ENCODE measurements at regions not wholly inside any gene's neighbourhood (a gene's known extent, or its start where the extent isn't known, plus 50 kb on each side); places are given as distances from the start of the nearest gene placed in this dataset.

DNA sequence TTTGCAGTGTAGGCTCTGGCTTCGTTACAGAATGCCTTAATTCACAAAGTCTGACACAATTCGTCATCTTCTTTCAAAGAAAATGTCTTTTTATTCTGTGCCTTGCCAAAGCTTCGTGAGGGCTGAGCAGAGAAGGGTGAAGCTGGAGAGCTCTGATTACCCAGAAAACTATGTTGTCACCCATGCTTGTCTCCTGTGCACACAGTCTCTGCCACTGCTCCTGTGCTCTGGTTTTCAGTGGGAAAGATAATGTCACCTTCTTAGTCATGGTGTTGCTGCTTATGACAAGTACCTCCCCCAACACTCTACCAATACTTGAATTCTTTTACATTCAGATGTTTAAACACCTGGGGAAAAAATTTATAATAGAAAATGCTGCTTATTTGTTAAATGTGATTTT is 509.2 kb upstream of the GRM7 start:
- Histone ChIP-seq H3K9me3 (ENCODE audit: control insufficient read depth, insufficient read depth, low read length) (no peaks in the 10 kb centered on the region), H3K36me3 (ENCODE audit: control insufficient read depth, insufficient read depth, low read length) (no peaks in the 10 kb centered on the region), H3K27ac (ENCODE audit: low read length) (no peak overlapping the region), H3K4me1 (ENCODE audit: control insufficient read depth, insufficient read depth, low read length) (no peaks in the 10 kb centered on the region), H3K27me3 (ENCODE audit: control insufficient read depth, insufficient read depth, low read length) (no peaks in the 10 kb centered on the region), H3K4me3 (ENCODE audit: low read length) (no peak overlapping the region)
- H3K27ac Mint-ChIP-seq, result no peak overlapping the region
- no peak overlapping the region for H3K4me3 Mint-ChIP-seq
- H3K4me1 Mint-ChIP-seq, result no peaks in the 10 kb centered on the region
- no peaks in the 10 kb centered on the region for H3K36me3 Mint-ChIP-seq
- WGBS (ENCODE audit: insufficient coverage), result 91% methylated on average over 3 of the region's 3 CpGs
- DNase-seq (no peak), ATAC-seq (no peak)
- TF ChIP-seq CTCF (IDR thresholded peaks at IDR 0.05), result no peak
- H3K27me3 Mint-ChIP-seq (ENCODE audit: low read depth in 2 of 2), result no peaks in the 10 kb centered on the region
- peaks cover 4 to 11% of the 10 kb centered on the region in 2 donors for H3K9me3 Mint-ChIP-seq
- intact Hi-C loops (cut with micrococcal nuclease), result no loop called here

- H3K27ac ChIP-seq (ENCODE audit: low read length), result no peak overlapping the region
- no peak overlapping the region for H3K4me3 ChIP-seq (ENCODE audit: low read length)
- H3K27me3 ChIP-seq (ENCODE audit: control insufficient read depth, insufficient read depth, low read length), result no peaks in the 10 kb centered on the region
- Mint-ChIP-seq H3K9me3 (peaks cover 11 to 13% of the 10 kb centered on the region in 2 donors), H3K27me3 (ENCODE audit: low read depth in 2 of 2) (no peaks in the 10 kb centered on the region), H3K4me3 (no peak overlapping the region), H3K27ac (no peak overlapping the region), H3K36me3 (no peaks in the 10 kb centered on the region), H3K4me1 (no peaks in the 10 kb centered on the region)
- no peak for ATAC-seq
- no peak for DNase-seq
- WGBS (ENCODE audit: insufficient coverage), result 100% methylated on average over 1 of the region's 1 CpG
- no peaks in the 10 kb centered on the region for H3K4me1 ChIP-seq (ENCODE audit: control insufficient read depth, insufficient read depth, low read length)
- TF ChIP-seq CTCF (IDR thresholded peaks at IDR 0.05), result no peak
- intact Hi-C loops (cut with micrococcal nuclease), result no loop called here
- no peaks in the 10 kb centered on the region for H3K36me3 ChIP-seq (ENCODE audit: control insufficient read depth, insufficient read depth, low read length)
- no peaks in the 10 kb centered on the region for H3K9me3 ChIP-seq (ENCODE audit: control insufficient read depth, insufficient read depth, low read length)
These were observed 506.3 kb upstream of the GRM7 start for GRCh38 chr3:6354653-6355052.

- Histone ChIP-seq H3K4me1 (ENCODE audit: control insufficient read depth, insufficient read depth, low read length) (no peaks in the 10 kb centered on the region), H3K27me3 (ENCODE audit: control insufficient read depth, insufficient read depth, low read length) (no peaks in the 10 kb centered on the region), H3K36me3 (ENCODE audit: control insufficient read depth, insufficient read depth, low read length) (no peaks in the 10 kb centered on the region), H3K27ac (ENCODE audit: low read length) (no peak overlapping the region), H3K9me3 (ENCODE audit: control insufficient read depth, insufficient read depth, low read length) (no peaks in the 10 kb centered on the region), H3K4me3 (ENCODE audit: low read length) (no peak overlapping the region)
- no peaks in the 10 kb centered on the region for H3K4me1 Mint-ChIP-seq
- ATAC-seq (no peak), DNase-seq (no peak)
- H3K27me3 Mint-ChIP-seq (ENCODE audit: low read depth in 2 of 2), result no peaks in the 10 kb centered on the region
- no peak overlapping the region for H3K27ac Mint-ChIP-seq
- intact Hi-C loops (cut with micrococcal nuclease), result no loop called here
- no peak for TF ChIP-seq CTCF (IDR thresholded peaks at IDR 0.05)
- H3K9me3 Mint-ChIP-seq, result peaks cover 16 to 21% of the 10 kb centered on the region in 2 donors
- H3K36me3 Mint-ChIP-seq, result peaks cover 7% of the 10 kb centered on the region
- H3K4me3 Mint-ChIP-seq, result no peak overlapping the region
- WGBS (ENCODE audit: insufficient coverage), result 93% methylated on average over 4 of the region's 4 CpGs
These were observed 498.5 kb upstream of the GRM7 start for GRCh38 chr3:6362406-6362805.

- Histone ChIP-seq H3K4me3 (ENCODE audit: low read length) (no peak overlapping the region), H3K9me3 (ENCODE audit: control insufficient read depth, insufficient read depth, low read length) (no peaks in the 10 kb centered on the region), H3K36me3 (ENCODE audit: control insufficient read depth, insufficient read depth, low read length) (no peaks in the 10 kb centered on the region), H3K4me1 (ENCODE audit: control insufficient read depth, insufficient read depth, low read length) (no peaks in the 10 kb centered on the region), H3K27ac (ENCODE audit: low read length) (no peak overlapping the region), H3K27me3 (ENCODE audit: control insufficient read depth, insufficient read depth, low read length) (no peaks in the 10 kb centered on the region)
- H3K27me3 Mint-ChIP-seq (ENCODE audit: low read depth in 2 of 2), result no peaks in the 10 kb centered on the region
- intact Hi-C loops (cut with micrococcal nuclease), result no loop called here
- H3K36me3 Mint-ChIP-seq, result peaks cover 7% of the 10 kb centered on the region
- no peak for TF ChIP-seq CTCF (IDR thresholded peaks at IDR 0.05)
- no peak for ATAC-seq
- 78% methylated on average over 2 of the region's 2 CpGs for WGBS (ENCODE audit: insufficient coverage)
- no peak for DNase-seq
- no peaks in the 10 kb centered on the region for H3K4me1 Mint-ChIP-seq
- peaks cover 17 to 20% of the 10 kb centered on the region in 2 donors for H3K9me3 Mint-ChIP-seq
- no peak overlapping the region for H3K4me3 Mint-ChIP-seq
- H3K27ac Mint-ChIP-seq, result no peak overlapping the region
These were observed 493.7 kb upstream of the GRM7 start for GRCh38 chr3:6367171-6367570.

Data from natural killer cell (primary cell).